Left lobe of liver (tissue), 2 donors: ENCODE measurements at regions not wholly inside any gene's neighbourhood (a gene's known extent, or its start where the extent isn't known, plus 50 kb on each side); places are given as distances from the start of the nearest gene placed in this dataset.

ENCODE experiments used
- ATAC-seq: fragments of 200-7000 bp; cut with Tn5 transposase; one replicate; pipeline ENCODE4 v1.9.1; 2020; ENCODE audit warnings: mild to moderate bottlenecking, moderate library complexity
- DNase-seq: peaks from one replicate; pipeline ENCODE4 v3.0.0-alpha.2; 2020; ENCODE audit warnings: low spot score
- donor health status: DM: no; HTN: no; CAD: no; lungs with moderate emphysema.
- donor health status: DM: no; HTN: yes; CAD: no.

DNA sequence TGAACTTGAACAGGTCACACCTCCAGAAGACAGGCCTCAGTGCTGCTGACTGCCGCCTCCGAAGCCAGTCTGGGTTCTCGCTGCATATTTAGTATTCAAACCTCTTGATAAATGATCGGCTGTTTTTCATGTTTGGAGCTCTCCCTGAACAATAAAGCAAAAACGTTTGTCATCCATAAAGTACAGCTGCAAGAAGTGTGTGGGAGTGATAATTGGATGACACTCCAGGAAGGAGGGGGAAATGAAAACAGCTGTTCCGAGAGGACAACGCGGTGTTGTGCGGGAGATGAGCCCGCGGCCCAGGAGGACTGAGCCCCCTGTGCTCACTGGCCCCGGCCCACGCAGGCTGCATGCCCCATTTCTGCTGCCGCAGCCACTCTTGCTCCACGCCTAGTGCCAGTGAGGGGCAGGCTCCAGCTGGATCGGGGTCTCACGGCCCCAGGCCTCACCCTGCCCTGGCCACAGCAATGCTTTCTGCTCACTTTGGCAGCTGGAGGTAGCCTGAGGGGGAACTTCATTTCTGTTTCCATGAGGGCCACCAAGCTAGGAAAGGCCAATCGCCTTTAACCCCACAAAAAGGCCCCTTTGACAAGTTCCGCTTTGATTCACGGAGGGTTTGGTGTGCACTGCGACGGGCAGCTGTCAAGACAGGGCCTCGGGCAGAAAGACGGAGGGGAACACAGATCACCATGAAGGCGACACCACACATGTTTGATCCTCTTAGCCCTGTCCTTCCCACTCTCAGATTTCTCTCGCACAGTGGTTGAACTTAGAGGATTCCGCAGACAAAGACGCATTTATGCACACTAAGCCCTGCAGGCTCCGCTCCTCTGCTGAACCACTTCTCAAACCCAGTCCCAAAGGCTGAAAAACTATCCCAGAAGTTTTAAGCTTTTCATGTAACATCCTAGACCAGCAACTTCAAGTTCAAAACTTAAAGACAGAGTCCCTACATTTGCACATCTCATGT is 537.6 kb downstream of the EFNB2 start:
- DNase-seq = no peak

DNA sequence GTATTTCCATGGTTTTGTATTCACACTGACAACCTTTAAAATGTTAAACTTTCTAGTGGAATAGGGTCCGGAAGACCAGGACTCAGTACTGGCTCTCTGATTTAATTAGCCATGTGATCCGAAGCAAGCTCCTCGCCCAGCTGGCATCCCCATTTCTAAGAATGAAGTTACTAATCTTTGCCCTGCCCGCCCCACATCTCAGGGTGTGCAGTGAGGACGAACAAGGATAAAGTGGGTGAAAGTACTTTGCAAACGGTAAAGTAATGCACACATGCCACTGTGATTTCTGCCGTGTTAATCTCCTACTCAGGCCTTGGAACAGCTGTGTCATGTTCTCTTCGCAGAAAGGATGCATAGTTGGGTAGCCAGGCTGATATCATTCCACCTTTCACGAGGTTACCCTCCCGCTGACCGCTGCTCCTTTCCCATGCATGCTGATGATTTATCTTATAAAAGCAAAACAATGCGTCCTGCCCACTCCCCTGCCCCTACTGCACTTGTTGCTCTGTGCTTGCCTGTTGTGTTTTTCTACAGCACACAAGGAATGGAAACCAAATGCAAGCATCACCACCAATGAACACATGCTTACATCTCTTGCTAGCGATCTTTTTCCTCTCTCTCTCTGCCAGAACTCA is 539.0 kb downstream of the EFNB2 start:
- ATAC-seq (no peak), DNase-seq (no peak)

More for the DNA sequence above, 537.6 kb downstream of the EFNB2 start:
- no peak for ATAC-seq

DNA sequence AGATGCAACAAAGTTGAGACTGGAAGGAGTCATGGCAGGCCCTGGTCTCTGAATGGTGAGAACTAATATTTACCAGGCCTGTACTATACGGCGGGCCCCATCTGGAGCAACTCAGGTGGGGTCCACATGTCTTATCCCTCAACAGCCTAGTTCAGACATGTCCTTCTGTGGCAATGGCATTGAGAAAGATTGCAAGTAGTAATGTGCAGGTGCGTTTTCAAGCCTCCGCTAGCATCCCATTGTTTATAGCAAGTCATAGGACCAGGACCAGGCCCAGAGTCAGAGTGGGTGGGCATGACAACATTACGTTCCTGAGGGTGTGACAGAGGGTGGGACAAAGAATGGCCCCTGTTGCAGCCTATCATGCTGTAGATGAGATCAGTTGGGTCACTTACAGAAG is 541.1 kb downstream of the EFNB2 start:
- no peak for DNase-seq
- no peak for ATAC-seq

DNA sequence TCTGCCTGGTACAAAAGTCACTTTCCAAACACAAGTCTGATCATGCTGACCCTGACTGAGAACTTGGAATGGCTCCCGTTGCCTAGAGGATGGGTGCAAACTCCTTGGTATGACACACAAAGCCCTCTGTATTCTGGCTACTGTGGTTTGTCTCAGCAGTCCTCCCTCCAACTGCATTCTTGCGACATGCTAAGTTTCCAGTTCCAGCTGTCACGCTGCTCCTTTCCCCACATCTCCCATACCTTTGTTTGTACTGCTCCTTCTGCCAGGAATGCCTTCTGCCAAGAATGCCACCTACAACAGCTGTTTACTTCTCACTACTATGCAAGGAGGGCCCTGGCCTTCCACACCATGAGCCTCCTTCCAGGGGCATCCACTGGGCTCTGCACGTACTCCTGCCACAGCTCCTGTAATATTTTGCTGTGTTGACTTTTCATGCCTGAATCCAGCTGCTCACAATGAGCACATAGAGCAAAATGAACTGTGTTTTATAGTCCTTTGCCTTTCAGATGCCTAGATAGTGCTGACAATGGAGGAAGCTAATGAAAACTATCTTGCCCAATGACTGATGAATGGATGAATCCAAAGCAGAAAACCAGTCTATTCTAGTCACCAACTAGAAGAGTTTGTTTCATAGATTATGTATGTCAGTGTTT is 543.7 kb downstream of the EFNB2 start:
- DNase-seq (no peak), ATAC-seq (no peak)

DNA sequence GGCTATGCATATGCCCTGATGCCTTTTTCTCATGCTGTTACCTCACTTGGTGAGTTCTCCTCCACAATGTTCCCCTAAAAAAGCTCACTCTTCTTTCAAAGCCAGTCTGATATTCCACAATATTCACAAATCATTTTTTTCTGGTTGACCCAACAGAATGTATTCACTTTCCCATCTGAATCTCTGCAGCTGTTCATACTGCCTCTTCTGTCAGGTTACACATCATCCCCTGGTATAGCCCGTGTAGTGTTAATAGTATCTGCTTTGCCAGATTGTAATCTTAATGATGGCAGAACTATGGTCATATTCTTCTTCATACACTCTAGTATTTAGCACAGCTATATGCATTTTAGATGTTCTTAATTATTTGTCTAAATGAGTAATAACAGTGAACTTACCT is 544.3 kb downstream of the EFNB2 start:
- DNase-seq (no peak), ATAC-seq (no peak)

DNA sequence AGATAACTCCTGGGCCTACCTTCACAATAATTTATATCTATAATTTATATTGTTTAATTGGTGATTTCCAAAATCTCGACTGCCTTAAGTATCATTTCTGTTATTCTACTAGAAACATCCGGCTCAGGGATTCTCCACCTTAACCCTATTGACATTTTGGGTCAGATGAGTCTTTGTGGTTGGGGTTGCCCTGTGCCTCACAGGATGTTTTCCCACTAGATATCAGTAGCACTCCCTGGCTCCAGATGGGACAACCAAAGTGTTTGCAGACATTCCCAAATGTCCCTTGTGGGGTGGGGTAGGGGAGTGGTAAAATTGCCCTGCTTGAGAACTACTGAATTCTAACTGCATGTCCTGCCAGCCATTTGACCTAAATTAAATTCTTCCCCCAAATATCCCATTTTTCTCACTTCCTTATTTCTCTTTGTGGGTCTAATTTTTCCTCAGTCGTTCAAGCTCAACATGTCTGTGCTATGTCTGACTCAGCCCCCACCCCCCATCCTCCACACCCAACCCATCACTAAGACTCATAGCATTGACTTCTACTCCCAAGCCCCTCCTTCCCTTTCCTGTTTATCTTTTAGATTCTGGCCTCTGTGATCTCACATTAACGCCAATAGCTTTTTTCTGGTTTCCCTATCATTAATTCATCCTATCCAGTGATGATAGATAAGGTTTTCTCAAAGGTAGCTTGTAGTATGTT is 545.1 kb downstream of the EFNB2 start:
- no peak for ATAC-seq
- DNase-seq = no peak

DNA sequence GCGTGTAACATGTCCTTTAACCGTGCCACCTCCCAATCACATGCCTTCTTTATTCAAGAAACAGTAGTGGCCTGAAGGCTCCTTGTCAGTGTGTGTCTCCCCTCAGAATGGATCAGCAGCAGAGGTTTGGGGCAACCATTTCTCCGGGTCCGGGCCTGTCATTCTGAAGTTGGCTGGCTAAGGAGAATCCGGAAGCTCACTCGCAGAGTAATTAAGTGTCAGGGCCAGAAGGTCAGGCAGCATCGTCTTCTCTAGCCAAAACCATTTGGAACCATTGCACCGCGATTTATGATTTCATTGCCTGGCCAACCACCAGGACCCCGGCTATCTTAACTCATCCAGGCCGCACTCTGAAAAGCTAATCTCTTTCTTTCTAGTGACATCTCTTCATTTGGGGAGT is 550.8 kb downstream of the EFNB2 start:
- DNase-seq (no peak), ATAC-seq (no peak)

DNA sequence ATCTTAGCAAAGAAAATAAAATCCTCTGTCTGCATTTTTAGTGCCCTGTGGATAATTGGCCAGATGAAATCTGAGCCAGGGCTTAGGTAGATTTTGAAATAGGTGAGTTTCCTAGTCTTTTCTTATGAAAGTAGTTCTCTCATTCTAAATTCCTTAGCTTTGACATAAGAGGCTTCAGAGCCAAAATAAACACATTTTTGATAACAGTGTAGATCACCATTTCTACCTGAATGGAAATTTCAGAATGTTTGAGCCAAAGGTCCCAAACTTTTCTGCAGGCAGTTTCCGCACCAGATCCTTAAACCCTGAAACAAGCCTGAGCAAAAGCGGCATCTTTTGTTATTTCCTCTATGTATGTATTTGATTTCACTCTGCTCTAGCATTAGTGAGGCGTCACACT is 551.2 kb downstream of the EFNB2 start:
- no peak for DNase-seq
- ATAC-seq = no peak

DNA sequence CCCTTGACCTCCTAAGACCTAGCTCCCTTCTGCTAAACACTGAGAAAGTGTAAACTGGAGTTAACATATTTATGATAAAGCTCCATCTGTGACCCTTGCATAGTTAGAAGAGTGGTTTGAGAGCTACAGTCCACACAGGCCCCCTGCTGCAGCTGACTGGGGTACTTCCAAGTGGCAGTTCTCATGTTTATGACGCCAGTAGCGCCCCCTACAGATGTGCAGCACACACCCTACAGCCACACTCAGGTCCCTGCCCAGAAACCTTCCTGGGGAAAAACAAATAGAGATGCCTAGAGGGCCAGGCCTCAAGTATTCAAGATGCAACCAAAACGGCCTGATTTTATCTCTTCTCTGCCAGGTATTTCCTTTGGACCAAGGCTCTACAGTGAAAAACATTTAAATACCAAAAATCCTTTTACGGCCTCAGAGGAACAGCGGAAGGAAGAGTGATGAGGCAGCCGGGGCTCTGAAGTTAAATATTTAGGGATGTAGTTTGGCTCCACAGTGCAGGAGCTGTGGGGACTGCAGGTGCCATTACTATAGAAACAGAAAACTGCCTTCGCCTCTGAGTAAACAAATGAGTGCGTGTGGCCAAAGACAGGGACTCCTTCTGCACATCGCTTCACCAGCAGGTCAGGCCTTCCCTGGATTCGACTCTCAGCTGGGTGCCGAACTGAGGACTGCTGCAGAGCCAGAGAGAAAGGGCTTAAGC is 553.1 kb downstream of the EFNB2 start:
- ATAC-seq = no peak
- DNase-seq = no peak

DNA sequence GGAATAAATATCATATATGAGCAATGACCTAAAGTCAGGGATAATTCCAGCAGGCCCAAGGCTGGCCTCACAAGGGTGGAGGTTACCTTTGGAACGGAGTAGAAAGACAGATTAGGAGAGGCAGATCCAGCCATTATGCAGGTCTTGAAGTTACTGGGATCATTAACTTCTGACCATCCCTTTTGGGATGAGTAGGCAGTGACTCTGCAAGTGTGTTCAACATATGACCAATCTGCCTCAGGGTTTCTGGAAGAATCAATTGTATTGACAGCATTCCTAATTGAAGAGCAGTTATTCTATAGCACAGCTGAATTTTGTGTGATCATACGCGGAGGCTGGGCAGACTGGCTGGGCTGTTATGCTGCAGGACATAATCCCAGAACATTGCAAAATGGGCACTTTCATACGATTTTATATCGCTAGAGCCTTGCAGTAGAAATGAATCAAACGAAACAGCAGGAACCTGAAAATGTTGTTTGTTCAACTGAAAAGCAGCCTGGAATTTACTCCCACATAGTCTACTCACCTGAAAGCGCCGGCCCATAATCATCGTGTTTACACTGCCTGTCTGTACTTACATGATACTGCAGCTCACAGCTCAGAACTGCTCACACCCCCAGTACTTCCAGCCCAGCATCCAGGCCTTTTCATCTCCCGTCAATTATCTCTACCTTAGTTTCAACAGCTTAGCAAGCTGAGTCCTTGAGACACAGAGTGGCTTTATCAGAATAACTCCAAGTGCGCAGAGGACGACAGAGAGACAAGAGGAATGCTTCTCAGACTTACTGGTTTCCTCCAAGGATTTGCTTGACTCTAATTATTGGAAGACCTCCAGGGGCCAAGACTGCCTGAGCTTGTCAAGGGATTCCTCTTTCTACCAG is 556.1 kb downstream of the EFNB2 start:
- ATAC-seq (no peak), DNase-seq (no peak)

DNA sequence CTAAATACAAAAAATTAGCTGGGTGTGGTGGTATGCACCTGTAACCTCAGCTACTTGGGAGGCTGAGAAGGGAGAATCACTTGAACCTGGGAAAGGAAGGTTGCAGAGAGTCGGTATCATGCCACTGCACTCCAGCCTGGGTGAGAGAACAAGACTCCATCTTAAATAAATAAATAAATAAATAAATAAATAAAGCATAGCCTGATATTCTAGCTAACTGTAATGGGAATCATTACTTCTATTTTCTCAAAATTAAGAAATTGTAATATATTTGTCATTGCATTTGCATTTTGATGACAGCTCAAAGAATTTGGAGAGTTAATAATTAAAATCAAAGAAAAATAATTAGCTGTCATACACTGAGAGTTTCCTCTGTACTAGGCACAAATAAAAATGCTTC is 561.1 kb downstream of the EFNB2 start:
- no peak for DNase-seq
- ATAC-seq = no peak

DNA sequence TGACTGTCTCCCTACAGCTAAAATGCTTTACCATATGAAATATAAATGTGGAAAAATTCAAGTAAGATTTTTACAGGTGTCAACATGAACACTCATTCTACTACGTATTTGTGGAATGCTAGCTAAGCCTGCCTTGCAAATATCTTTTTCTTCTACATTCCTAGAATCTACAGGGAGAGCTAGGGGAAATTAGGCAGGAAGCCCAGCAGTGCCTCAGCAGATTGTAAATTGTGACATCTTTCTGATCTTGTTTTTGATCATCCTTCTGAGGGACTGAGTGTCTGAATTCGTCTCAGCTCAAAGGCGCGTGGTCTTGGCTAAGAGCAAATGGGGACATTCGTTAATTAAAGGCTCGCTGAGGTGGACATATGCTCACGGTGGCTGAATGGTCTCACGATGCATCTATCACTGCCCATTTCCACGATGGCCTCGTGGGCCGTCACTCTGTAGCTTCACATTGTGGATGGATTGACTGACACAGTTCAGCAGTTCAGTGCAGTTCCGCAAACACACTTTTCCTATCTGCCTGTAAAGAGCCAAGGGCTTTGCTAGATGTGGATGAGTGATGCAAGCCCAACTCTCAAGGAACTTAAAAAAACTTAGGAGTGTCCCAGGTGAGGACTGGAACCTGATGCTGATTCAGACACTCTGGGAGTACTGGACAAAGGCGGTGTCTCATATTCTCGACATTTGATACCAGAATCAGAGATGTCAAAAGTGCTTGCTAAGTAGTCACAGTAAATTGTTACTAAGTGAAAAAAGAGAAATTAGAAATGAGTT is 562.5 kb downstream of the EFNB2 start:
- no peak for ATAC-seq
- no peak for DNase-seq

DNA sequence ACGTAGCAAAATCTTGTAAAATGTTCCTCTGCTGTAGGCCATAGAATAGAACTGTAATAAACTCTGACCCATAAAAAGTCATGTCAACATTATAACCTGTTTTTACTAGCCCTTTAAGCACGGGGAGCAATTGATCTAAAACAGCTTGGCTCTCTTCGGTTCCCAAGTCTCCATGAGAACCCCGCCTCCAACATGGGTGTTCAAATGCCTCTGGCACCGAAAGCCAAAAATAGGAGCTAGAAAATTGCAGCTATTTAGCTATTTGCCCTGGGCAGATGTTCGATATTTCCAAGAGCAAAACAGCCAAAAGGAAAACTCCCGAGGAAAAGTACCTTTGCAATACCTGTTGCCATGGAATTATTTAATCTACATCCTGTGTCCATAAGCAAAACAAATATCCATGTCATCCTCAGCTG is 563.1 kb downstream of the EFNB2 start:
- no peak for DNase-seq
- no peak for ATAC-seq

DNA sequence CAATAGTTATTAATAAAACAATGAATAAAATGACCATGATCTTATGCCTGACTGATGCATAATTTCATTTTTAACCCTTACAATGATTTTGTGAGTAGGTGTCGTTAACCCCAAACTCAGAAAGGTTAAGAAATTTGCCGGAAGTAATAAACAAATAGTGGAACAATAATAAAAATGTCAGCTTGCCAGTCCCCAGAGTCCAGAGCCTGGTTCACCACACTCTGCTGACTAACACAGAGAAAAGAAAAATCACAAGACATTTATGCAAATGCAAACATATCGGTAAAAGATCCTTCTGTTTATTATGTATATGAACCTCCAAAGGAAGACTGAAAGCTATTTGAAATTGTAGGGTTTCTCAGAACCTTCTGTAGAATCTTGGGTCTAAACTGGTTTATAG is 563.7 kb downstream of the EFNB2 start:
- no peak for DNase-seq
- ATAC-seq = no peak

DNA sequence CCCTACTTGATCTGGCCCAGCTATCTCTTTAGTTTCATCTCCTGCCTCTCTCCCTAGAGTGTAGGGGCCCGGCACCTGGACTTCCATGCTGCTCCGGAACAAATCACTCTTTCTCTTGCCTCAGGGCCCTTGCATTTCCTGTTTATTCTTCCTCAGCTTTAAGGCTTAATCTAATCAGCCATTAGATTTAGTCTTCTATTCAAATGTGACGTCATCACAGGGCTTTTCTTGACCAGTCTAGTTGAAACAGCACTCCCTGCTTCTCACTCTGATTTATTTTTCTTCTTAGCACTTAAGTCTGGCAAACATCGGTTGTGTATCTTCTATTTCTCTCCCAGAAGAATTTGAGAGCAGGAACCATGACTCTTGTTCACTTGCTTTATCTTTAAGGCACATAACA is 564.1 kb downstream of the EFNB2 start:
- ATAC-seq = no peak
- no peak for DNase-seq

DNA sequence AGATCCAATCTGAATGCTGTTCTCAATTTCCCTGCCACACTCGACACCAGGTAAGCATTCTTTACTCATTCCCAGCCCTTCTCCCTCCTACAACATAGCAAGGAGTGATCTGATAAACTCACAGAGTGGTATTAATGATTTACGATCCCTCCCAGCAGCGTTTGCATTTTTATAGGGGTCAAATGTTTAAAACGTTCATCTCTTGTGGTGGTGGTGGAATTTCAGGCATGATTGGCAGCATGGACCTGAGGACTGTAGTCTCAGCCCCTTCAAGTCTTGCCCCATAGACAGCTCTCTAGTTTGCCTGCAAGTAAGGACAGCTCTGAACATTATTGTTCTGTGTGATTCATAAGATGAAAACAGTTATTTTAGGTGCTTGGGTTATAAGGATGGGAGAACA is 565.7 kb downstream of the EFNB2 start:
- no peak for ATAC-seq
- no peak for DNase-seq

DNA sequence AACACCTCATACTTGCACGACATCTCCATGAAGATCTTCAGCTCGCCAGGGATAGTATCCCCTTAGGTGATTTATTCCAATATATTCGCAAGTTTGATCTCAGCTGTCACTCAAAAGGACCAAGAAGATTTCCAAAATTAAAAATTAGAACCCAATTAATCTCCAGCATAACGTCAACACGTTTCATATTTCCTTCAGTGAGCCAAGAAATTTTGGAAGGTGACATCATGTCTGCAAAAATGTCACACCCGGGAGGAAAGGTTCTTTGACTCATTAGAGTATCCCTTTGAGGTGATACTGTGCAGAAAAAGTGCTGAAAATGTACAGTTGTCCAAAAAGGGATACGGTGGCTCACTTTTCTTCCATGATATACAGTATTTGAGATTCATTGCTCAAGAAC is 569.6 kb downstream of the EFNB2 start:
- ATAC-seq (no peak), DNase-seq (no peak)

DNA sequence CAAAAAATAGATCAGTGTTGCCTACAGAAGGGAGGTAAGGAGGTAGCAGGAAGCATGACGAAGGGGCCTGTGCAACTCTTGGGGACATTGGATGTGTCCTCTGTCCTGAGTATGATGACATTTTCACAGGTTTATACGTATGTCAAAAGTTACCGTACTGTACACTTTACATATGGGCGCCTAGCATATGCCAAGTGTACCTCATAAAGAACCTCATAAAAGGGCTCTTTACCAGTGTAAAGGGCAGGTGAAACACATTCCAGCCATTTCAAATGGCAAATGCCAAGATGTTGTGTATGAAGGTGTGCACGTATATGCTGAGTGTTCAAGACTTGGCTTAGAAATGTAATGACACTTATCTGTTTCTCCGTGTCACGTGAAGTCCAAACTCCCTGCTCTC is 573.4 kb downstream of the EFNB2 start:
- ATAC-seq (no peak), DNase-seq (no peak)

DNA sequence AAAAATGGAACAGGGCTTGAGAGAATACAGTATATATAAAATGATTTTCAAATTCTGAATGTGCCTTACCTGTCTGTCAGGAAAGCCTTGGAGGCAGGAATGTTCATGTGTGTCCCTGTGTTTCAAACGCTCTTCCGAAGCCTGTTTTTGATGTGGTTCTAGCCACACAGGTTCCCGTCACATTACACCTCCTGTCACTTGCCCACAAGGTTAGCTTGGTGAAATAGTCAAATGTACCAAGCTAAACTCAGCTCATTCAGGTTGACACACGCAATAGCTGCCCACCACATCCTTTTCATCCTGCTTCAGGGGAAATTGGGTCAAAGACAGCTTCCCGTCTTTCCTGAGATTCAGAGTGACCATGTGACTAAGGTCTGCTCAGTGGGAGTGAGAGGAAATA is 574.0 kb downstream of the EFNB2 start:
- ATAC-seq (no peak), DNase-seq (no peak)
